ENCODE measurements at regions not wholly inside any gene's neighbourhood (a gene's known extent, or its start where the extent isn't known, plus 50 kb on each side); places are given as distances from the start of the nearest gene placed in this dataset.

GRCh38 chr12:88255847-88256246 lies 113.7 kb downstream of the TMTC3 start:
- TF ChIP-seq, protein P1, sequence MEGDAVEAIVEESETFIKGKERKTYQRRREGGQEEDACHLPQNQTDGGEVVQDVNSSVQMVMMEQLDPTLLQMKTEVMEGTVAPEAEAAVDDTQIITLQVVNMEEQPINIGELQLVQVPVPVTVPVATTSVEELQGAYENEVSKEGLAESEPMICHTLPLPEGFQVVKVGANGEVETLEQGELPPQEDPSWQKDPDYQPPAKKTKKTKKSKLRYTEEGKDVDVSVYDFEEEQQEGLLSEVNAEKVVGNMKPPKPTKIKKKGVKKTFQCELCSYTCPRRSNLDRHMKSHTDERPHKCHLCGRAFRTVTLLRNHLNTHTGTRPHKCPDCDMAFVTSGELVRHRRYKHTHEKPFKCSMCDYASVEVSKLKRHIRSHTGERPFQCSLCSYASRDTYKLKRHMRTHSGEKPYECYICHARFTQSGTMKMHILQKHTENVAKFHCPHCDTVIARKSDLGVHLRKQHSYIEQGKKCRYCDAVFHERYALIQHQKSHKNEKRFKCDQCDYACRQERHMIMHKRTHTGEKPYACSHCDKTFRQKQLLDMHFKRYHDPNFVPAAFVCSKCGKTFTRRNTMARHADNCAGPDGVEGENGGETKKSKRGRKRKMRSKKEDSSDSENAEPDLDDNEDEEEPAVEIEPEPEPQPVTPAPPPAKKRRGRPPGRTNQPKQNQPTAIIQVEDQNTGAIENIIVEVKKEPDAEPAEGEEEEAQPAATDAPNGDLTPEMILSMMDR (conservative IDR thresholded peaks at IDR 0.05; ENCODE audit: low read depth, low read length), result no peak
- no peak for TF ChIP-seq EZH2 (IDR thresholded peaks at IDR 0.05; ENCODE audit: borderline replicate concordance, low read depth, low read length, poor library complexity, severe bottlenecking)

Data from A673 (cell line).